Naive thymus-derived CD4-positive, alpha-beta T cell (primary cell): ENCODE measurements at regions not wholly inside any gene's neighbourhood (a gene's known extent, or its start where the extent isn't known, plus 50 kb on each side); places are given as distances from the start of the nearest gene placed in this dataset.
"Not testable (repeated sequence)": the region's sequence is repeated elsewhere in the genome, so short reads cannot be mapped to it uniquely, and the experiment has no call there.

Experiments used
- ATAC-seq: fragments of 150-1000 bp; cut with Tn5 transposase; 2 replicates; pipeline ENCODE4 v1.10.0; 2021; ENCODE audit warnings: mild to moderate bottlenecking, moderate library complexity
- CTCF ChIA-PET: fragments of 350-600 bp; sonication (Branson Sonifier 250); formaldehyde crosslinking; loops from one replicate; lab custom pipeline; 2021; ENCODE audit warnings: antibody characterized with exemption; lab: Charles Lee
- POLR2A ChIA-PET: fragments of 350-600 bp; sonication (Branson Sonifier 250); formaldehyde crosslinking; loops from one replicate; lab custom pipeline; 2021; ENCODE audit warnings: antibody characterized with exemption, inconsistent platforms; lab: Charles Lee
- DNase-seq, 9 donors: peaks; one replicate each; pipeline versions ENCODE4 v3.0.0 to v3.0.0-alpha.2; 2020 to 2022; ENCODE audit warnings: mixed read lengths in 1 of 9
- H3K27ac ChIP-seq: one replicate; pipeline ENCODE4 v1.7.0; 2013; ENCODE audit warnings: mild to moderate bottlenecking, low read depth, low read length, moderate library complexity
- H3K27me3 ChIP-seq, 2 donors: one replicate each; pipeline ENCODE4 v1.7.0; 2013; ENCODE audit warnings: low read length in 2 of 2, mild to moderate bottlenecking in 2 of 2, moderate library complexity in 2 of 2; ENCODE audit not compliant: control insufficient read depth in 2 of 2, insufficient read depth in 2 of 2
- H3K36me3 ChIP-seq, 3 experiments: 1 replicate in 2 of 3; 2 replicates in 1 of 3; pipeline ENCODE4 v1.7.0; 2013; ENCODE audit warnings: low read length in 3 of 3, mild to moderate bottlenecking in 3 of 3, moderate library complexity in 1 of 3; ENCODE audit not compliant: insufficient read depth in 3 of 3, control insufficient read depth in 2 of 3
- H3K4me1 ChIP-seq, 2 donors: one replicate each; pipeline ENCODE4 v1.7.0; 2013; ENCODE audit warnings: low read length in 2 of 2, mild to moderate bottlenecking in 2 of 2, moderate library complexity in 1 of 2; ENCODE audit not compliant: control insufficient read depth in 2 of 2, insufficient read depth in 2 of 2
- H3K4me3 ChIP-seq: 2 replicates; pipeline ENCODE4 v1.7.0; 2013; ENCODE audit warnings: mild to moderate bottlenecking, low read length
- H3K9me3 ChIP-seq, 3 experiments: 1 replicate in 2 of 3; 2 replicates in 1 of 3; pipeline ENCODE4 v1.7.0; 2013; ENCODE audit warnings: low read length in 3 of 3; ENCODE audit not compliant: control insufficient read depth in 2 of 3
- H3K27ac Mint-ChIP-seq, 9 donors: one replicate each; pipeline ENCODE4 v1.8.0; 2020 to 2022; ENCODE audit warnings: mixed read lengths in 9 of 9, mild to moderate bottlenecking in 8 of 9, moderate library complexity in 5 of 9, inconsistent platforms in 2 of 9
- H3K27me3 Mint-ChIP-seq, 5 donors: one replicate each; pipeline ENCODE4 v1.8.0; 2021 to 2022; ENCODE audit warnings: mixed read lengths in 5 of 5, mild to moderate bottlenecking in 1 of 5
- H3K36me3 Mint-ChIP-seq, 5 donors: one replicate each; pipeline ENCODE4 v1.8.0; 2020 to 2022; ENCODE audit warnings: mixed read lengths in 5 of 5, mild to moderate bottlenecking in 3 of 5, inconsistent platforms in 1 of 5
- H3K4me1 Mint-ChIP-seq, 7 donors: one replicate each; pipeline ENCODE4 v1.8.0; 2020 to 2022; ENCODE audit warnings: mixed read lengths in 7 of 7, mild to moderate bottlenecking in 3 of 7, inconsistent platforms in 1 of 7
- H3K4me3 Mint-ChIP-seq, 10 donors: one replicate each; pipeline ENCODE4 v1.8.0; 2020 to 2022; ENCODE audit warnings: mild to moderate bottlenecking in 10 of 10, mixed read lengths in 10 of 10, moderate library complexity in 6 of 10, inconsistent platforms in 2 of 10
- H3K9me3 Mint-ChIP-seq, 11 donors: one replicate each; pipeline ENCODE4 v1.8.0; 2020 to 2022; ENCODE audit warnings: mixed read lengths in 11 of 11, mild to moderate bottlenecking in 4 of 11, inconsistent platforms in 1 of 11, moderate library complexity in 1 of 11
- intact Hi-C, 2 donors: fragments of 100-400 bp; cut with micrococcal nuclease; formaldehyde crosslinking; loops; one replicate each; pipeline ENCODE4 v1.15.1; 2023

DNA sequence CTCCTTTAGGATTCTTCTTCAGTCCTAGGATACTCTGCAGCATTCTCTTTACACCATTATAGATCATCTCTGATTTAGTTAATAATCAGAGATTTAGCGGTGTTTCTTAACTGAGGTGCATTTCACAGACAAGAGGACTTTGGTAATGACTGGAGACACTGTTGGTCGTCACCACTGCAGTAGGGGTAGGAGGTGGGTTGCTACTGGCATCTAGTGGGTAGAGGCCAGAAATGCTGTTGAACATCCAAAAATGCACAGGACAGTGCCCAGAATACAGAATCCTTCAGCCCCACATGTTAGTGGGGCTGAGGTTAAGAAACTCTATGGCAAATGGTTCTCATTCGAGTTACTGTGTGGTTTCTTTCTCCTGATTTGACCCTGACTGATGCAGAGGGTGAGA, 80.4 kb upstream of the LMCD1 start:
- POLR2A ChIA-PET: no interaction called here
- DNase-seq: no peak
- Mint-ChIP-seq H3K27ac (no peak overlapping the region), H3K4me3 (no peak overlapping the region), H3K36me3 (no peaks in the 10 kb centered on the region), H3K9me3 (peaks cover 0 to 1% (median 0%) of the 10 kb centered on the region in 11 donors), H3K4me1 (peaks cover 0 to 14% (median 8%) of the 10 kb centered on the region in 7 donors), H3K27me3 (peaks cover 0 to 4% (median 0%) of the 10 kb centered on the region in 5 donors)
- Histone ChIP-seq H3K4me1 (peaks cover 0 to 7% of the 10 kb centered on the region in 2 donors), H3K36me3 (no peaks in the 10 kb centered on the region), H3K27ac (no peak overlapping the region), H3K9me3 (no peaks in the 10 kb centered on the region), H3K4me3 (no peak overlapping the region), H3K27me3 (no peaks in the 10 kb centered on the region)
- CTCF ChIA-PET: no interaction called here
- intact Hi-C loops: no loop called here
- ATAC-seq: no peak

DNA sequence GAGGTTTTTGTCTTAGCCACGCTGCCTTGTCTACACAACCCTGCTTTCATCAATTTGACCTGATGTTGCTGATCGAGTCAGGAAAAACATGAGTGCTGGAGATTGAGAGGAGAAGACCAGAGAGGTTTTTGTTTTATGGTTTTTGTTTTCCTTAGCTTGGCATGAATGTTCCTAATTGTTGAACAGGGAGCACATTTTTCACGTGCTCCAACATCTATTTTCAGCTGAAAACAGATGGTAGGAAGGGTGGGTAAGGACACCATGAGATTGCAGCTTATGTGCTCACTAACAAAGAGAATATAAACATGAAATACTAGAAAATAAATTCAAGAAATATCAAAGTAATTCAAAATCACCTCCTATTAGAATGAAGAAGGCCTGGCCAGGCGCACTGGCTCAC, 79.9 kb upstream of the LMCD1 start:
- Mint-ChIP-seq H3K27ac (no peak overlapping the region), H3K4me3 (no peak overlapping the region), H3K27me3 (peaks cover 0 to 4% (median 0%) of the 10 kb centered on the region in 5 donors), H3K9me3 (peaks cover 0 to 1% (median 0%) of the 10 kb centered on the region in 11 donors), H3K4me1 (peaks cover 0 to 10% (median 6%) of the 10 kb centered on the region in 7 donors), H3K36me3 (no peaks in the 10 kb centered on the region)
- Histone ChIP-seq H3K9me3 (no peaks in the 10 kb centered on the region), H3K4me3 (no peak overlapping the region), H3K36me3 (no peaks in the 10 kb centered on the region), H3K4me1 (peaks cover 0 to 6% of the 10 kb centered on the region in 2 donors), H3K27me3 (no peaks in the 10 kb centered on the region), H3K27ac (no peak overlapping the region)
- ATAC-seq (no peak), DNase-seq (no peak)
- CTCF ChIA-PET: no interaction called here
- POLR2A ChIA-PET: no interaction called here
- intact Hi-C loops: no loop called here

DNA sequence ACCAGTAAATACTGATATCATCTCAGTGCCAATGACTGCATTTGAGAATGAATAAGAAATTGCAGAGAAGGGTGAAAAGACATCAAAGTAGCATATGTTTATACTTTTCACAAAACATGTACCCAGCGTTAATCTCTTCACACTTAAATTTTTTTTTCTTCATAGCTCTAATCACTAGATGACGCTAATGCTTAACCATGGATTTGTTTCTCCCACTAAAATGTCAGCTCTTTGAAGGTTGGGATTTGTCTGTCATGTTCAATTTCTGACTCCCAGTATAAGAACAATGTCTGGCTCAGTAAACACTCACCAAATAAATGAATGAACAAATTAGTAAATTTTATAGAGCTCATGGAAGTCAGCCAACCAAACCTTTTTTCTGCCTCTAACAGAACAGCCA, 78.3 kb upstream of the LMCD1 start:
- Mint-ChIP-seq H3K4me1 (peaks cover 0 to under 1% (median 0%) of the 10 kb centered on the region in 7 donors), H3K36me3 (no peaks in the 10 kb centered on the region), H3K27ac (no peak overlapping the region), H3K9me3 (peaks cover 0 to 1% (median 0%) of the 10 kb centered on the region in 11 donors), H3K27me3 (peaks cover 0 to 6% (median 0%) of the 10 kb centered on the region in 5 donors), H3K4me3 (no peak overlapping the region)
- ChIA-PET POLR2A (interaction anchor here (0.6 kb wide), 1 partner anchor 105 kb away, joined by 6 read pairs; no protein-coding TSS in a partner anchor), CTCF (interaction anchor here (0.9 kb wide), 1 partner anchor 96 kb away, joined by 3 read pairs; no protein-coding TSS in a partner anchor)
- Histone ChIP-seq H3K27ac (no peak overlapping the region), H3K9me3 (no peaks in the 10 kb centered on the region), H3K36me3 (no peaks in the 10 kb centered on the region), H3K4me3 (no peak overlapping the region), H3K27me3 (no peaks in the 10 kb centered on the region), H3K4me1 (no peaks in the 10 kb centered on the region)
- intact Hi-C loops: no loop called here
- DNase-seq (no peak), ATAC-seq (no peak)

DNA sequence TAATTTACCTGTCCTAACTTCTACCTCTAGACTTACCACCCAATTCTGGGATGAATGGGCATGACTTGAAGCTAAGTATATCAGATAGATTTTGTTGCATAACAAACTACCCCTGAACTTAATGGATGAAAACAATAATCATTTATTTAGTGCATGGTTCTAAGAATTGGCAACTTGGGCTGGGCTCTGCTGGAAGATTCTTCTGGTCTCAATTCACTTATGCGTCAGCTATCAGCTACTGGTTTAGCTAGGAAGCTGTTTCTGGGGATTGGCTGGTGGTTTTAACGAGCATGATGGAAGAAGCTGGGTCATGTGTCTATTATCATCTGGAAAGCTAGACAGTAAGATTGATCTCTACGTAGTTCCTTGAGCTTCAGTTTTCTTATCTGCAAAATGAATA, 77.3 kb upstream of the LMCD1 start:
- no peak for ATAC-seq
- no peaks in the 10 kb centered on the region for H3K9me3 ChIP-seq
- Mint-ChIP-seq H3K27me3 (peaks cover 0 to 12% (median 3%) of the 10 kb centered on the region in 5 donors), H3K27ac (no peak overlapping the region), H3K4me3 (no peak overlapping the region), H3K9me3 (peaks cover 0 to 1% (median 0%) of the 10 kb centered on the region in 11 donors), H3K36me3 (no peaks in the 10 kb centered on the region), H3K4me1 (no peaks in the 10 kb centered on the region)
- CTCF ChIA-PET: no interaction called here
- intact Hi-C loops: no loop called here
- no peaks in the 10 kb centered on the region for H3K36me3 ChIP-seq
- no peak overlapping the region for H3K4me3 ChIP-seq
- POLR2A ChIA-PET: interaction anchor here (0.6 to 0.7 kb wide), 2 partner anchors 522 to 884 kb away, joined by 3 read pairs; no protein-coding TSS in a partner anchor
- DNase-seq: no peak
- no peaks in the 10 kb centered on the region for H3K27me3 ChIP-seq
- H3K4me1 ChIP-seq: no peaks in the 10 kb centered on the region
- no peak overlapping the region for H3K27ac ChIP-seq

DNA sequence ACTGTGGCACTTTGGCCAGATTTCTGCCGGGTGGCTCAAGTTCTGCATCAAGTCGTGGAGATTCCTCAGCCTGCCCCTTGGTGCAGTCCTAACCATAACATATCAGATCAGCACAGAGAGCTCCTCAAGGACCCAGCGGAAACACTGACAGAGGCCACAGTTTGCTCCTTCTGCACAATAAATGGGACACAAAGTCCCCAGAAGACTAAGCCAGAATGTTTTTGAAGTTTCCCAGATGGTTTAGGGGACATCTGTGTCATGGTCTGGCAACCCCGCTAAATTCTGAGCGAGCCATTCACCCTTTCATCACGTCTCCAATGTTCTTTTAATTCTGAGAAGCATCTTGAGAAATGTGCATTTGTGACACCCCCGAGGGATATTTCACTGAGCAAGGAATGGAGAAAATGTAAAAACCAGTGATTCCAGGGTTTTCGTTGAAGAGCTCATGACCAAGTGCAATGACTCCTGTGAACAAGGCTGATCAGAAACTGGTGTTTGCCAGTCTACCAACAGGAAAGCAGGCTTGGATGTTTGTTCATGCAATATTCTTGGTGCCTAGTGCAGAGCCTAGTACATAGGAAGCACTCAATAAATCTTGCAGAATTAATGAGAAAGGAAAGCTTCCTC, 64.8 kb upstream of the LMCD1 start:
- Histone ChIP-seq H3K27ac (no peak overlapping the region), H3K9me3 (no peaks in the 10 kb centered on the region), H3K27me3 (no peaks in the 10 kb centered on the region), H3K36me3 (no peaks in the 10 kb centered on the region), H3K4me3 (no peak overlapping the region), H3K4me1 (no peaks in the 10 kb centered on the region)
- ATAC-seq: no peak
- H3K4me1 Mint-ChIP-seq: no peaks in the 10 kb centered on the region
- H3K27me3 Mint-ChIP-seq: peaks cover 0 to 18% (median 5%) of the 10 kb centered on the region in 5 donors
- H3K36me3 Mint-ChIP-seq: no peaks in the 10 kb centered on the region
- H3K9me3 Mint-ChIP-seq: peaks cover 0 to 8% (median 4%) of the 10 kb centered on the region in 11 donors
- no peak for DNase-seq
- H3K27ac Mint-ChIP-seq: no peak overlapping the region
- intact Hi-C loops: no loop called here
- CTCF ChIA-PET: no interaction called here
- H3K4me3 Mint-ChIP-seq: no peak overlapping the region
- POLR2A ChIA-PET: no interaction called here

DNA sequence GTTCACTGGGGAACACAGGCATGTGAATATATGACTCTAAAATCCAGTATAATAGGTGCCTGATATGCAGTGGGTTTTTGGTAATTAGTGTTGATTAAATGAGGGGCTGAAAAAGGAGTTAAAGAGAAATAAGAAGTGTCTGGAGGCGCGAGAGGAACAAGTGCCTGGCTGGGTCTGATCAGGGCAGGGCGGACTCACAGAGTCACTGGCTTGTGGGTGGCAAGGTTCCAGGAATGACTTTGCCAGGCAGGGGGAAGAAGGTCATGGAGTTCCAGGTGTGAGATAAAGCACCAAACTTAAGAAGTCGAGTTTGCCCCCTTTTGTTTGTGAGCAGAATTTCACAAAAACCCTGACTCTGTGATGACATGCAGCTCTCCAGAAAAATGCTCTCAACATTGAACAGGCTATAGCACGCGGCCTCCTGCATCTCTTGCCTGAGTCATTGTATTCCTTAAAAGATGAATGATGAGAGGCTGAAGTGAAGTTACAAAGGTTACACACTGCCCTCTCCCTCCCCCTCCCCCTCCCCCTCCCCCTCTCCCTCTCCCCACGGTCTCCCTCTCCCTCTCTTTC, 63.0 kb upstream of the LMCD1 start:
- ATAC-seq: no peak
- H3K36me3 Mint-ChIP-seq: no peaks in the 10 kb centered on the region
- peaks cover 0 to 11% (median 5%) of the 10 kb centered on the region in 5 donors for H3K27me3 Mint-ChIP-seq
- Histone ChIP-seq H3K27me3 (no peaks in the 10 kb centered on the region), H3K4me1 (no peaks in the 10 kb centered on the region), H3K36me3 (no peaks in the 10 kb centered on the region), H3K27ac (no peak overlapping the region), H3K4me3 (no peak overlapping the region), H3K9me3 (no peaks in the 10 kb centered on the region)
- CTCF ChIA-PET: no interaction called here
- intact Hi-C loops: no loop called here
- H3K9me3 Mint-ChIP-seq: peaks cover 0 to 8% (median 4%) of the 10 kb centered on the region in 11 donors
- DNase-seq: no peak
- no peak overlapping the region for H3K4me3 Mint-ChIP-seq
- H3K4me1 Mint-ChIP-seq: no peaks in the 10 kb centered on the region
- H3K27ac Mint-ChIP-seq: no peak overlapping the region
- POLR2A ChIA-PET: no interaction called here

DNA sequence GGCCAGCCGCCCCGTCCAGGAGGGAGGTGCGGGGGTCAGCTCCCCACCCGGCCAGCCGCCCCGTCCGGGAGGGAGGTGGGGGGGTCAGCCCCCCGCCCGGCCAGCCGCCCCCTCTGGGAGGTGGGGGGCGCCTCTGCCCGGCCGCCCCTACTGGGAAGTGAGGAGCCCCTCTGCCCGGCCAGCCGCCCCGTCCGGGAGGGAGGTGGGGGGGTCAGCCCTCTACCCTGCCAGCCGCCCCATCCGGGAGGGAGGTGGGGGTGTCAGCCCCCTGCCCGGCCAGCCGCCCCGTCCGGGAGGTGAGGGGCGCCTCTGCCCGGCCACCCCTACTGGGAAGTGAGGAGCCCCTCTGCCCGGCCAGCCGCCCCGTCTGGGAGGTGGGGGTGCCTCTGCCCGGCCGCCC, 61.5 kb upstream of the LMCD1 start:
- H3K4me3 Mint-ChIP-seq, H3K4me3 ChIP-seq, H3K36me3 Mint-ChIP-seq, H3K27me3 ChIP-seq, H3K36me3 ChIP-seq, H3K9me3 Mint-ChIP-seq, H3K4me1 ChIP-seq, H3K27ac Mint-ChIP-seq, ATAC-seq, POLR2A ChIA-PET, DNase-seq, H3K4me1 Mint-ChIP-seq, CTCF ChIA-PET, H3K27ac ChIP-seq, intact Hi-C loops, H3K9me3 ChIP-seq, H3K27me3 Mint-ChIP-seq: not testable (repeated sequence)
